Iris pigment epithelial cell (primary cell): ENCODE measurements at regions not wholly inside any gene's neighbourhood (a gene's known extent, or its start where the extent isn't known, plus 50 kb on each side); places are given as distances from the start of the nearest gene placed in this dataset.

Source experiments
- DNase-seq: peaks from one replicate; pipeline ENCODE4 v3.0.0-alpha.2; 2011; ENCODE audit warnings: low read depth

GRCh38 chr14:25988536-25988935 is 609.3 kb downstream of the NOVA1 start:
- peak; percentile 22 for DNase-seq

- DNase-seq: no peak
Observed at GRCh38 chr14:25955772-25956171, 642.1 kb downstream of the NOVA1 start.

- DNase-seq: peak; percentile 93
Observed at GRCh38 chr14:25953532-25954139, 644.2 kb downstream of the NOVA1 start.

GRCh38 chr14:25945746-25946145 is 652.1 kb downstream of the NOVA1 start:
- no peak for DNase-seq

- no peak for DNase-seq
Observed at GRCh38 chr14:25944020-25944419, 653.8 kb downstream of the NOVA1 start.

GRCh38 chr14:25943329-25943728 is 654.5 kb downstream of the NOVA1 start:
- no peak for DNase-seq

- no peak for DNase-seq
Observed at GRCh38 chr14:25942090-25942489, 655.7 kb downstream of the NOVA1 start.

- no peak for DNase-seq
Observed at GRCh38 chr14:25933731-25934130, 664.1 kb downstream of the NOVA1 start.

- DNase-seq: no peak
Observed at GRCh38 chr14:25929881-25930615, 667.8 kb downstream of the NOVA1 start.

GRCh38 chr14:25911831-25912230 is 686.0 kb downstream of the NOVA1 start:
- DNase-seq: no peak

GRCh38 chr14:25909045-25909747 is 688.6 kb downstream of the NOVA1 start:
- no peak for DNase-seq

- no peak for DNase-seq
Observed at GRCh38 chr14:25908277-25909044, 689.4 kb downstream of the NOVA1 start.

GRCh38 chr14:25904446-25904845 is 693.4 kb downstream of the NOVA1 start:
- DNase-seq: no peak

- DNase-seq: no peak
Observed at GRCh38 chr14:25899197-25899596, 698.6 kb downstream of the NOVA1 start.

- DNase-seq: no peak
Observed at GRCh38 chr14:25896777-25897176, 701.1 kb downstream of the NOVA1 start.

GRCh38 chr14:25895740-25896139 is 702.1 kb downstream of the NOVA1 start:
- no peak for DNase-seq

GRCh38 chr14:25887251-25887878 is 710.5 kb downstream of the NOVA1 start:
- DNase-seq: peak; percentile 45

GRCh38 chr14:25884657-25885056 is 713.2 kb downstream of the NOVA1 start:
- no peak for DNase-seq

- no peak for DNase-seq
Observed at GRCh38 chr14:25882899-25883298, 714.9 kb downstream of the NOVA1 start.

- DNase-seq: no peak
Observed at GRCh38 chr14:25875475-25875874, 722.4 kb downstream of the NOVA1 start.

- DNase-seq: no peak
Observed at GRCh38 chr14:25869854-25870253, 728.0 kb downstream of the NOVA1 start.
